ENCODE measurements at regions not wholly inside any gene's neighbourhood (a gene's known extent, or its start where the extent isn't known, plus 50 kb on each side); places are given as distances from the start of the nearest gene placed in this dataset.

DNA sequence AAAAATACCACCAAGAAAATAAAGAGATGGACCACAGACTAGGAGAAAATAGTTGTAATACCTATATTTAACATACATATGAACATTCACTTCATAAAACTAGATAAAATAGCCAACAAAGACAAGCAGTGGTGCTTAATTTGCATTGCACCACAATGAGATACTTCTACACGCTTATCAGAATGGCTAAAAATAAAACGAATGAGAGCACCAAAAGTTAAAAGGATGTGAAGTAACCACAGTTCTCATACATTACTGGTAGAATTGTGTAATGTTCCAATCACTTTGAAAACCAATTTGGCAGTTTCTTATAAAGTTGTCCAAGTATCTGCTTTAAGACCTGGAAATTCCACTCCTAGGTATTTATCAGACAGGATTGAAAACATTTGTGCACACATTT lies 198.9 kb upstream of the SGCD start:
- POLR2A ChIA-PET, result no interaction called here

DNA sequence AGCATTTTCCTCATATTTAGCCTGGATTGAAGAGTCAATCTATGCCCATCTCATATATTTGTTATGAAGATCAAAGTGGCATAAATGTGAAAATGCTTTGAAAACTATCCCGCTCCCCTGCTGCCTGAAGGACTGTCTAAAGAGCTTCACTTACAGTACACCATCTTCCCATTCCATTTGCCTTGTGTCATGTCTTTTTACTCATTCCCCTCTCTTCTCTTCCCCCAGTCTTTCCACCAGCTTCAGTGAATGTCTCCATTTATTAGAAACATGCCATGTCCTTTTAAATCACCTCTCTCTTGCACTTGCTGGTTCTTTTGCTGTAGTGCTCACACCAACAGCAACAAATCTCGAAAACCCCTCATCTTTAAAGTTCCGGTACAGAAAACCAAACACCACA lies 192.7 kb upstream of the SGCD start:
- Histone ChIP-seq H3K4me3 (no peak overlapping the region), H3K4me1 (peaks cover 22% of the 10 kb centered on the region), H3K9me3 (no peaks in the 10 kb centered on the region), H3K4me2 (no peak overlapping the region), H3K27ac (peak overlapping the region in 1 of 2 experiments; percentile 63; a peak in 3 of 6 replicates)
- no peak for DNase-seq (ENCODE audit: low read depth in 1 of 2, low spot score in 1 of 2)
- TF ChIP-seq, protein P1, sequence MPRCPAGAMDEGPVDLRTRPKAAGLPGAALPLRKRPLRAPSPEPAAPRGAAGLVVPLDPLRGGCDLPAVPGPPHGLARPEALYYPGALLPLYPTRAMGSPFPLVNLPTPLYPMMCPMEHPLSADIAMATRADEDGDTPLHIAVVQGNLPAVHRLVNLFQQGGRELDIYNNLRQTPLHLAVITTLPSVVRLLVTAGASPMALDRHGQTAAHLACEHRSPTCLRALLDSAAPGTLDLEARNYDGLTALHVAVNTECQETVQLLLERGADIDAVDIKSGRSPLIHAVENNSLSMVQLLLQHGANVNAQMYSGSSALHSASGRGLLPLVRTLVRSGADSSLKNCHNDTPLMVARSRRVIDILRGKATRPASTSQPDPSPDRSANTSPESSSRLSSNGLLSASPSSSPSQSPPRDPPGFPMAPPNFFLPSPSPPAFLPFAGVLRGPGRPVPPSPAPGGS (IDR thresholded peaks at IDR 0.05), result no peak
- TF ChIP-seq POLR2A (IDR thresholded peaks at IDR 0.05; ENCODE audit: low read length) (no peak), FOXS1 (CRISPR knock-in tag; IDR thresholded peaks at IDR 0.05) (no peak), ZC3H11A (IDR thresholded peaks at IDR 0.05) (no peak), RAD21 (conservative IDR thresholded peaks at IDR 0.05 in 1 of 2, IDR thresholded peaks at IDR 0.05 in 1 of 2) (no peak), EHF (CRISPR knock-in tag; IDR thresholded peaks at IDR 0.05) (no peak), TP53 (CRISPR knock-in tag; IDR thresholded peaks at IDR 0.05) (no peak), NFE2L2 (conservative IDR thresholded peaks at IDR 0.05; ENCODE audit: low read length) (no peak), HOXB5 (CRISPR knock-in tag; IDR thresholded peaks at IDR 0.05) (no peak), HDAC2 (IDR thresholded peaks at IDR 0.05) (no peak), KDM1A (IDR thresholded peaks at IDR 0.05; ENCODE audit: low read depth) (no peak)
- FAIRE-seq, result peak; percentile 83
- POLR2A ChIA-PET, result no interaction called here
- 86% methylated on average over 3 of the region's 3 CpGs for WGBS (ENCODE audit: missing lambda C conversion rate)
- ATAC-seq, result no peak
- CTCF ChIA-PET, result no interaction called here

More for the DNA sequence above, 198.9 kb upstream of the SGCD start:
- DNase-seq (ENCODE audit: low read depth in 1 of 2, low spot score in 1 of 2) (no peak), ATAC-seq (no peak), FAIRE-seq (no peak)
- 81% methylated on average over 2 of the region's 2 CpGs for WGBS (ENCODE audit: missing lambda C conversion rate)
- TF ChIP-seq ZC3H11A (IDR thresholded peaks at IDR 0.05) (no peak), RARB (CRISPR knock-in tag; IDR thresholded peaks at IDR 0.05) (no peak), HOXB13 (CRISPR knock-in tag; IDR thresholded peaks at IDR 0.05; ENCODE audit: low read depth) (no peak), RCOR1 (IDR thresholded peaks at IDR 0.05; ENCODE audit: low read depth, low read length) (no peak), KDM1A (IDR thresholded peaks at IDR 0.05; ENCODE audit: low read depth) (no peak), CHD2 (IDR thresholded peaks at IDR 0.05; ENCODE audit: low read length, partially characterized antibody) (no peak), RAD21 (conservative IDR thresholded peaks at IDR 0.05 in 1 of 2, IDR thresholded peaks at IDR 0.05 in 1 of 2) (no peak), ZNF302 (CRISPR knock-in tag; IDR thresholded peaks at IDR 0.05) (no peak)
- TF ChIP-seq, protein P2, sequence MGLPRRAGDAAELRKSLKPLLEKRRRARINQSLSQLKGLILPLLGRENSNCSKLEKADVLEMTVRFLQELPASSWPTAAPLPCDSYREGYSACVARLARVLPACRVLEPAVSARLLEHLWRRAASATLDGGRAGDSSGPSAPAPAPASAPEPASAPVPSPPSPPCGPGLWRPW (IDR thresholded peaks at IDR 0.05), result no peak
- CTCF ChIA-PET, result interaction anchor here (0.6 kb wide), 1 partner anchor 115 kb away, joined by 3 read pairs; no protein-coding TSS in a partner anchor
- Histone ChIP-seq H3K4me1 (no peaks in the 10 kb centered on the region), H3K27ac (no peak overlapping the region), H3K4me2 (no peak overlapping the region), H3K4me3 (no peak overlapping the region), H3K9me3 (no peaks in the 10 kb centered on the region)

DNA sequence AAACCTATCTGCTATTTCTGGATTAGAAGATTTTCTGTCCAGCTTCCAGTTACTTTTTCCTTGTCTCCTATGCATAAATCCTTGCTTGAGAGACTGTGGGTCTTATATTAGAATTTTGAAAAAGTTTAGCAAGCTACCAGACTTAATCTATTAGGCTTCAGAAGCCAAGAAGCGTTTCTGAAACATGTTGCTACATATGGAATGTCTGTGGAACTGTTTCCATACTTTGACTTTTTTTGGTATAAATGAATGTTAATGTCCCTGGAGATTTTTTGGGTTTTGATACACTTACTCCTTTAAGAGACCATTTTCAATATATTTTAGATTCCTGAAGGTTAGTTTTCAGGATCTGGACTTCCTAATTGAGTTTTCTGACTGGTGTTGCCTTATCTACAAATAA lies 191.4 kb upstream of the SGCD start:
- DNase-seq (ENCODE audit: low read depth in 1 of 2, low spot score in 1 of 2) (no peak), ATAC-seq (no peak), FAIRE-seq (no peak)
- ChIA-PET POLR2A (no interaction called here), CTCF (no interaction called here)
- Histone ChIP-seq H3K4me1 (peaks cover 22% of the 10 kb centered on the region), H3K4me3 (no peak overlapping the region), H3K9me3 (no peaks in the 10 kb centered on the region), H3K4me2 (no peak overlapping the region), H3K27ac (0 out of 6 replicates have a peak overlapping the region, but pooled peaks of 1 of the 2 experiments have one; percentile 24)
- TF ChIP-seq, protein P3, sequence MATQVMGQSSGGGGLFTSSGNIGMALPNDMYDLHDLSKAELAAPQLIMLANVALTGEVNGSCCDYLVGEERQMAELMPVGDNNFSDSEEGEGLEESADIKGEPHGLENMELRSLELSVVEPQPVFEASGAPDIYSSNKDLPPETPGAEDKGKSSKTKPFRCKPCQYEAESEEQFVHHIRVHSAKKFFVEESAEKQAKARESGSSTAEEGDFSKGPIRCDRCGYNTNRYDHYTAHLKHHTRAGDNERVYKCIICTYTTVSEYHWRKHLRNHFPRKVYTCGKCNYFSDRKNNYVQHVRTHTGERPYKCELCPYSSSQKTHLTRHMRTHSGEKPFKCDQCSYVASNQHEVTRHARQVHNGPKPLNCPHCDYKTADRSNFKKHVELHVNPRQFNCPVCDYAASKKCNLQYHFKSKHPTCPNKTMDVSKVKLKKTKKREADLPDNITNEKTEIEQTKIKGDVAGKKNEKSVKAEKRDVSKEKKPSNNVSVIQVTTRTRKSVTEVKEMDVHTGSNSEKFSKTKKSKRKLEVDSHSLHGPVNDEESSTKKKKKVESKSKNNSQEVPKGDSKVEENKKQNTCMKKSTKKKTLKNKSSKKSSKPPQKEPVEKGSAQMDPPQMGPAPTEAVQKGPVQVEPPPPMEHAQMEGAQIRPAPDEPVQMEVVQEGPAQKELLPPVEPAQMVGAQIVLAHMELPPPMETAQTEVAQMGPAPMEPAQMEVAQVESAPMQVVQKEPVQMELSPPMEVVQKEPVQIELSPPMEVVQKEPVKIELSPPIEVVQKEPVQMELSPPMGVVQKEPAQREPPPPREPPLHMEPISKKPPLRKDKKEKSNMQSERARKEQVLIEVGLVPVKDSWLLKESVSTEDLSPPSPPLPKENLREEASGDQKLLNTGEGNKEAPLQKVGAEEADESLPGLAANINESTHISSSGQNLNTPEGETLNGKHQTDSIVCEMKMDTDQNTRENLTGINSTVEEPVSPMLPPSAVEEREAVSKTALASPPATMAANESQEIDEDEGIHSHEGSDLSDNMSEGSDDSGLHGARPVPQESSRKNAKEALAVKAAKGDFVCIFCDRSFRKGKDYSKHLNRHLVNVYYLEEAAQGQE (IDR thresholded peaks at IDR 0.05), result no peak
- TF ChIP-seq BHLHE40 (IDR thresholded peaks at IDR 0.05; ENCODE audit: low read depth, low read length) (no peak), NFE2L2 (conservative IDR thresholded peaks at IDR 0.05; ENCODE audit: low read length) (no peak), ESRRA (IDR thresholded peaks at IDR 0.05; ENCODE audit: borderline replicate concordance, low read length) (no peak), ZSCAN20 (CRISPR knock-in tag; IDR thresholded peaks at IDR 0.05) (no peak), PHF8 (IDR thresholded peaks at IDR 0.05; ENCODE audit: borderline replicate concordance, low read depth) (no peak), MAFK (IDR thresholded peaks at IDR 0.05; ENCODE audit: partially characterized antibody) (no peak), TFCP2L1 (CRISPR knock-in tag; IDR thresholded peaks at IDR 0.05) (no peak), EHMT2 (IDR thresholded peaks at IDR 0.05; ENCODE audit: low read depth) (no peak), CBX8 (IDR thresholded peaks at IDR 0.05) (no peak), ZNF302 (CRISPR knock-in tag; IDR thresholded peaks at IDR 0.05) (no peak), ZC3H11A (IDR thresholded peaks at IDR 0.05) (no peak), RFX5 (IDR thresholded peaks at IDR 0.05) (no peak)
- TF ChIP-seq, protein P4, sequence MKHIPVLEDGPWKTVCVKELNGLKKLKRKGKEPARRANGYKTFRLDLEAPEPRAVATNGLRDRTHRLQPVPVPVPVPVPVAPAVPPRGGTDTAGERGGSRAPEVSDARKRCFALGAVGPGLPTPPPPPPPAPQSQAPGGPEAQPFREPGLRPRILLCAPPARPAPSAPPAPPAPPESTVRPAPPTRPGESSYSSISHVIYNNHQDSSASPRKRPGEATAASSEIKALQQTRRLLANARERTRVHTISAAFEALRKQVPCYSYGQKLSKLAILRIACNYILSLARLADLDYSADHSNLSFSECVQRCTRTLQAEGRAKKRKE (CRISPR knock-in tag; IDR thresholded peaks at IDR 0.05; ENCODE audit: low read depth), result no peak
- TF ChIP-seq, protein P5, sequence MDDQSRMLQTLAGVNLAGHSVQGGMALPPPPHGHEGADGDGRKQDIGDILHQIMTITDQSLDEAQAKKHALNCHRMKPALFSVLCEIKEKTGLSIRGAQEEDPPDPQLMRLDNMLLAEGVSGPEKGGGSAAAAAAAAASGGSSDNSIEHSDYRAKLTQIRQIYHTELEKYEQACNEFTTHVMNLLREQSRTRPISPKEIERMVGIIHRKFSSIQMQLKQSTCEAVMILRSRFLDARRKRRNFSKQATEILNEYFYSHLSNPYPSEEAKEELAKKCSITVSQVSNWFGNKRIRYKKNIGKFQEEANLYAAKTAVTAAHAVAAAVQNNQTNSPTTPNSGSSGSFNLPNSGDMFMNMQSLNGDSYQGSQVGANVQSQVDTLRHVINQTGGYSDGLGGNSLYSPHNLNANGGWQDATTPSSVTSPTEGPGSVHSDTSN (IDR thresholded peaks at IDR 0.05), result no peak
- 86% methylated on average over 1 of the region's 1 CpG for WGBS (ENCODE audit: missing lambda C conversion rate)

Measured in A549 (cell line).